ENCODE measurements at regions not wholly inside any gene's neighbourhood (a gene's known extent, or its start where the extent isn't known, plus 50 kb on each side); places are given as distances from the start of the nearest gene placed in this dataset.
"Not testable (repeated sequence)": the region's sequence is repeated elsewhere in the genome, so short reads cannot be mapped to it uniquely, and the experiment has no call there.

DNA sequence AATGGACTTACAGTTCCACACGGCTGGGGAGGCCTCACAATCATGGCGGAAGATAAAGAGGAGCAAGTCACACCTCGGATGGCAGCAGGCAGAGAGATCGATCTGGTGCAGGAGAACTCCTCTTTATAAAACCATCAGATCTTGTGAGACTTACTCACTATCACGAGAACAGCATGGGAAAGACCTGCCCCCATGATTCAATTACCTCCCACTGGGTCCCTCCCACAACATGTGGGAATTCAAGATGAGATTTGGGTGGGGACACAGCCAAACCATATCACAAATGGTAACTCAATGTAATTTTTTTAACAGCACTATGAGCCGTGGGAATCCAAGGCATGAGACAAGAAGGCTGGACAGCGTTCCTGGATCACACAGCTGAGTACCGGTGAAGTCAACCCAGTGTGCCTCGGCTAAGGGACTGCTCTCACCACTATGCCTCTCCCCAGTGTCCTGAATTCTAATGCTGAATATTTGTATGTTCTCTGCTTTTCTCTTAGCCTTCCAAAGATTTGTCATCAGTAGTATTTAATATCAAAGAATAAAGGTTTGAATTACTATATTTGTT is 84.3 kb downstream of the IRS2 start:
- not testable (repeated sequence) for DNase-seq (ENCODE audit: low spot score)

DNA sequence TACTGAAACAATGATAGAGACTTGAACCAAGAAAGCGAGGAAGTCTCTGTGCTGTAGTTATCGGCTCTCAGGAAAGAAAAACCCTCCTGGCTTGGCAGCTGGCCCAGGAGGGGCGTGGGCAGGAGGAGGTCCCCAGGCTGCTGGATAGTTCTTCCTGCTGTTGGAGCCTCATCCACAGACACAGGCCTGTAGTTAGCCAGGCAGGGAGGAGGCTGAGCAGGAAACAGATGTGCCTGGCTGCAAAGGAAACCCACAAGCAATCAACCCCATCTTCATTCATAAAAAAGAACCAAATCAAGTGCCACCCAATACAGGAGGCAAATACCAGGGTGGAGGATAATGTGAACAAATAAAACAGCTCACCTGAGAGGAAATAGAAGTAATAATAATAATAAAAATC is 86.2 kb downstream of the IRS2 start:
- DNase-seq (ENCODE audit: low spot score): peak; percentile 88

DNA sequence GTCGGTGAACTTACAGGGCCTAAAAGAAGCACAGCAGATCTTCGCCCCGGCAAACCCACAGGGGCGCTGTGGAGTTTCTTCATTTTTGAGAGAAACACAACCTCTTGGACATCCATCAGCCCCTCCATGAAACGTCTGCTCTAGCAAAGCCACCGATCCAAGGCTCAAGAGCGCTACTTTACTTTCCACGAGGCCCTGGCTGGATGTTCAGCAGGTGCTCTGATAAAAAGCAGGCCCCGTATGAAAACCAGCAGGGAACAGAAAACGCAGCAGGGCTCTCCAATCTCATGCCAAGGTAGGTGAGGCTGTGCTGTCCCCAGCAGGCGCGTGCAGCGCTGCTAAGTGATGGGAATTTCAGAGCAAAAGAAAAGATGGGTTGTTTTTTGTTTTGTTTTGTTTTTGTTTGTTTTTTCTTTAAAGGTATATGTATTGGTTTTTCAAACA is 86.7 kb downstream of the IRS2 start:
- no peak for DNase-seq (ENCODE audit: low spot score)

DNA sequence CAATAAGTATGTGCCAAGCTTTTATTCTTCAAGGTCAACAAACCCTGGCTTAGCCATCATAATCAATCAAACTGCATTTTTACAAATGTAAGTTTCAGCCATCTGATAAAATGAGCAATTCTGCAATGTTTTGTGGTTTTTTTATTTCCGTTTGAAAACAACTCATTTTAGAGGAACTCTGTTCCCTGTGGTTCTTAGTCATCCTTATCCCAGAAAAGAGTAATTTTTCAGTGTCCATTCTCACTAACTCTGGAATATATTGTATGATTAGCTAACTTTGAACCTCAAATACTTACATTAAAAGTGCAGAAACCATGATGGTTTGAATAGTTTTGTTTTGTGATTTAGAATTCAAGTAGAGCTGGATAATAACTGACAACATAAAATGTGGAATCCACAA is 87.6 kb downstream of the IRS2 start:
- no peak for DNase-seq (ENCODE audit: low spot score)

DNA sequence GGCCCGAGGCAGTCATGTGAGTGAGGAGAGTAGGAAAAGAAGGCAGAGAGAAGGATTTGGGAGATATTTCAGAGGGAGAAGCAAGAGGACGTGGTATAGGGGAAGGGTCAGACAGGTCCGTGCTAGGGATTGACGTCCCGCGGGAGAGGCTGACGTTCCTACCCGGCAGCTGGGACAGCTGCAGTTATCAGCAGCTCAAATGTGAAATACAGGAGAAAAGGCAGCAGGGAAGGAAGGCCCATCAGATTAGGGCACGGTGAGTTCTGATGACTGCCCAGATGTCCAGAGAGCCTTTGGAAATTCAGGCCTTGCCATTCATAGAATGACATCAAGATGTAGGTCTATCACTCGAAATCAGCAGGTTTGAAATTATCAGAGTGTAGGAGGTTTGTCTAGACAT is 88.4 kb downstream of the IRS2 start:
- no peak for DNase-seq (ENCODE audit: low spot score)

DNA sequence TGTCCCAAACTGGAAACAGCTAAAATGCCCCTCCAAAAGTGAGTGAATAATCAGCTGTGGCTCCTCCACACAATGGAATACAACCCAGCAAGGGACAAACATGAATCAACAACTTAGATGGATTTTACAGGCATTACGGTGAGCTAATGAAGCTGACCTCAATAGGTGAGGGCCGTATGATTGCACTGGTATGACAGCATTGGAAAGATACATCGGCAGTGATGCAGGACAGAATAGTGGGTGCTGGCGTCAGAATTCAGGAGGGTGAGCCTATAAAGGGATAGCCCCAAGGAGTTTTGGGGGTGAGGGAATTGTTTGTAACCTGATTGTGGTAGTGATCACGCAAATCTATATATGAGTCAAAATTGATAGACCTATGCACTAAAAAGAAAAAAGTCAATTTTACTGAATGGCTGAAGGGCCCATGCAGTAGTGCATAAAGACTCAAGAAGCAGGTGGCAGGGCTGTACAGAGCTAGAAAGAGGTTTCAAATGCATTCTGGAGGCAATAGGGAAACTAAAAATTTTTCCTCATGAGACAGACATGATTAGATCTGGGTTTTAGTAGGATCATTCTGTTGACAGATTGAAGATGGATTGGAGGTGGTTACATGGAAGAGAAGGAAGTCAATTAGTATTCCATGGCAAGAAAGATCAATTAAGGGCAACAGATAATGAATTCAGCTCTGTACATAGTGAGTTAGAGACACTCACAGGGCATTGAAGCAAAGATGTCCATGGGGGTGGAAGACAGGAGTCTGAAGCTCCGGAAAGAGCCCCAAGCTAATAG is 90.8 kb downstream of the IRS2 start:
- DNase-seq (ENCODE audit: low spot score): no peak

DNA sequence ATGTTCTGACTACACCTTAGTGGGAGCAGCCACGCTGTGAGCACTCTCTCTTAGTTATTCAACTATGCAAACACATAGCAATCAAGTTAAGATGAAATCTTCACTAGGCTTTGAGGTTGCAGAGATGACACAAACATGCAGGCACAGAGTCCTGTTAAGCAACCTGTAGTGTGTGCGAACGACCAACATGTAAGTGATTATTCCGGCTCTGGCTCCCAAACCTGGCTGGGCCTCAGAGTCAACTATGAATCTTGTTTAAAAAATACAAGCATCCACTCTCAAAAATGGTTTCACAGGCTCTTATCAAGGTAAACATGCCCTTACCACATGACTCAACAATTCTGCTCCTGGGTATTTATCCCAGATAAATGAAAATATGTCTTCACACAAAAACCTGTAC is 91.4 kb downstream of the IRS2 start:
- no peak for DNase-seq (ENCODE audit: low spot score)

DNA sequence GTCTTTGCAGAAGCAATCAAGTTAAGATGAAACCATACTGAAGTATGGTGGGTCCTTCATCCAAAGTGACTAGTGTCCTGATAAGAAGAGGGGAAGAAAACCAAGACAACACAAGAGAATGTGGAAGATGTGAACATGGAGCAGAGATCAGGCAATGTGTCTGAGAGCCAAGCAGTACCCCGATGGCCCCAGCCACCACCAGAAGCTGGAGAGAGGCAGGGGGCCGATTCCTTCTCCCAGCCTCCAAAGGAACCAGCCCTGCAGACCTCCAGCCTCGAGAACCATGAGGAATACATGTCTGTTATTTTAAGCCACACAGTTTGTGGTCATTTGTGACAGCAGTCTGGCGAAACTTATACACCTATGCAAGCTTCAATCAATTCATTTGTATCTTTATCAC is 93.2 kb downstream of the IRS2 start:
- no peak for DNase-seq (ENCODE audit: low spot score)

DNA sequence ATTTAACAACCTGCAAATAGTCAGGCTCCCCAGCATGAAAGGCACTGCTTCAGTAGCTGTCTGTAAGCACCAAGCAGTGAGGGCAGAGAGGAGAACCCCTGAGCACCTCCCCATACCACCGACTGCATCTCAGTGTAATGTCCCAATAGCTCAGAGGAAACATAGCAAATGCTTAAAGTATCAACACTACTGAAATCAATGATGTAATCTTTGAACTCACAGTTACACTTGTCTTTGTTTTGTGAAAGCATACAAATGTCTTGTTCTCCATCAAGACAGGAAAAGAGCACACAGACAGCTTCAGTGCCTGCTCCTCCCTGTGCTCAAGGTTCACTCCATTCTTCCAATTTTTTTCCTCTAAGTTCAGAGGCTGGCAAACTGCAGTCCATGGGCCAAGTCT is 94.7 kb downstream of the IRS2 start:
- DNase-seq (ENCODE audit: low spot score): no peak

DNA sequence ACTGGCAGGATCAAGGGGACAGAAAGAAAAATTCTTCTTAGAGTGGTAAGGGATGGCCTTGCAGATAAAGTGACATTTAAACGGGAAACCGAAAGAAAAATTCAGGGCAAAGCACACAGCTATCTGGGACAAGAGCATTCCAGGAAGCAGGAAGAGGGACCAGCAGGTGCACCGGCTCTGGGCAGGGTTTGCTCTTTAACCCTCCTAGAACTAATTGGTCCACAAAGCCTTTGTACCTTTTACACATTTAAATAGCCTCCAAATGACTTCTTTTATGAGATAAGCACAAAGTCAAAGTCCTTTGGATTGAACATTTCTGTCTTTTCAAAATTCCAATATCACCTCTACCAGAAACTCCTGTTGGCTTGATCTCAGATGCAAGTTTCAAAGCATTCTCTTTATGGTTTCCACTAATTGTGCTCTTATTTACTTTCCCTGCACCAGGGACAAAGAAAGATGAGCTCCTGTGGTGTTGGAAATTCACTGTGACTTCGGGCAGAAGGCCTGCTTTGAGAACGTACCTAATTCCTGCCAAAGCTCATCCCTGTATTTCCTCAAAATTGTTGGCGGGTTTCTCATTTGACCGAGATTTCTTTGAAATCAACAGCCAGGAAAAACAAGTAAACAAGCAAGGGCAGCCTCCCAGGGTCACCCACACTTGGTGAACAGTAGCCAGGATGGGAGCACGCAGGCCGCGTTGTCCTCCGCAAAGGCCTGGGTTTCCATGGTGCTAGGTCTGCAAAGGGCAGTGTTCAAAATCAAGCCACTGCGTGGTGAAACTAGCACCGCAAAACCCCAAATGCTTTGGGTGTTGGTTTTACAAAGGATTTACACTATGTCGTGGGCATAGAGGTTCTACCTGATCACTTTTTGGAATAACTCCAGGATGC is 98.6 kb downstream of the IRS2 start:
- DNase-seq (ENCODE audit: low spot score): no peak

DNA sequence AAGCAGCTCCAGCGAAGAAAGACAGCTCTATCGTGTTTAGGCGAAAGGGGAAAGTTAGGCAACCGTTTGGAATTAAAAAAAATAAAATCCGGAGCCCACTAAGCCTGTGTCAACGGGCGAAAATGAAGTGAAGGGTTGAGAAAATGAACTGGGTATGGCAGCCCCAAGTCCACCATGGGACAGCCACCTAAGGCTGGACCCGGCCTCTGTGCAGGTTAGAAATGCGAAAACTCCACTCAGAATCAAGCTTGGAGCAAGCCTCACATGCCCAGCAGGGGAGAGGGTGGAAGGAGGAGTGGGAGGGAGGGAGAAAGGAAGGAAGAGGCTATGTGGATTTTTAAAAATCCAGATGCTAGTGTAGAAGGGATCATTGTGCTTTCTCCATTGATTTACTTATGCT is 101.2 kb downstream of the IRS2 start:
- DNase-seq (ENCODE audit: low spot score): no peak

DNA sequence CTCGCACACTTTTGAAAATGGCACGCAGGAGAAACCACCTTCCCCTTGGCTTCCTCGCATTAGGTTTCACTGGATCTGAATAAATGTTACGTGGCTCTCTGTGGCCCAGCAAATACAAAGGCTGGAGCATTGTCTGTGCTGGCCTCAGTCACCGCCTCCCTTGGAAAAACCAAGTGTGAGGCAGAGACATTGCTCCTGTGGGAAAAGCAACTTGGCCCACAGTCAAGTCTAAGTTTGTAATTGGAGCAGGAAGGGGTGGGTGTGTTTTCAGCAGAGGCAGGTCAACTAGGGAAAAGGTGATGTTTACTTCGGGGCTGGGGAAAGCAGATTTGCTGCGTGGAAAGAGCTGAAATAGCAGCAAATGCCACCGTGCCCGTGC is 101.6 kb downstream of the IRS2 start:
- no peak for DNase-seq (ENCODE audit: low spot score)

DNA sequence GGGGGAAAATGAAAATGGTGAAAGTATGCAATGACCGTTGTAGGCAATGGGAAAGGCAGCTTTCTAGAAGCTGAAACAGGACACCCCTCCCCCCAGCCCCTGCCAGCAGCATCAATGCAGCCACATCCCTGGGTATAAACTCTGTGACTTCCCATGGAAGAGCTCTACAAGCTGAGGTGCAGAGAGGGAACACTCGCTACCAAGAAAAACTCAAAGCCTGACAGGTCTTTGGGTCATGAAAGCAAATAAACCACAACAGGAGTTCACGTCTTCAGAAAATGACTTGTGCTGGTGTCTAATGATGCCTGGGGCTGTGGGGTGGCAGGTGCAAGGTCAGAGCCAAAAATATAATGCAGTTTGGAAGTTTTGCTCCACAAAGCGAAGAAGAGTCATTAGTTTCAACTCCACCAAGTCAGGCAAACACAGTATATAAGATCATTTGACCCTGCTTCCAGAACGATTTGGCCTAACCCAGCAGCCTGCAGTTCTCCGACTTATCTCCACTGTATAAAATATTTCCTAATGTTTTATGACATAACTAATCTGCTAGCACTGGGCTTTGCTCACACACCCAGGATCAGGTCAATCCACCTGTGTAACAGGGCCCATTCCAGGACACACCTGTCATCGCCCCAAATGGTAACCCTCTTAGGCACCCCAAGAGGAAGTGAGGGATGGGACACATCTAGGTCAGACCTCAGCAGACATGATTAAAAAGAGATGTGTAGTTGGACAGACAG is 102.1 kb downstream of the IRS2 start:
- DNase-seq (ENCODE audit: low spot score): no peak

DNA sequence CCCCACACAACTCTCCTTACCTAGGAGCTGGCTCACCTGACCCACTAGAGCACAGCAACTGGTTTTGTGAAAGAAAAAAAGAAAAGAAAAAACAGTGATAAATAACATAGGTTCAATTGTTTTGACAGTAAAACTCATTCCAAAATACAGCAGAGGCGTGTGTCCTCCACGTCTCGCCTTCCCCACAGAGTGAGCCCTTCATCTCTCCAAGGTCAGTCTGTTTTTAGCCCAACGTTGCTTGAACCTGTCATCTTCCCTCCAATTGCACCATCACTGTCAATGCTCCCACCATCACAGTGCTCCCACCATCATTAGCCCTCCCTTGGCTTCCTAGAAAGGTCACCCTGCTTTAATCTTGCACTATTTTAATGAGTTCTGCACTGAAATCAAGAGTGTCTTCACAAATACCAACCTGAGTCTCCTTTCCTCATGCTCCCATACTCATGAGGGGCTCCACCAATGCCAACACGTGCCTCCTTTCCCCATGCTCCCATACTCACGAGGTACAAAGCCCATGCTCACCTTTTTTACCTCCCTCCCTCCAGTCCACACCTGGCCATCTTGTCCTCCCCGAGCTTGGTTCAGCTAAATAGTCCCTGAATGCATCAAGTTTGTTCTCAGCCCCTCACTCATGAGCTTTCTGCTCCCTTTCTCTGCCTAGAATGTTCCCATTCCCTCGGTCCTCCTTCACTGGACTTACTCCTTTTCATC is 103.7 kb downstream of the IRS2 start:
- DNase-seq (ENCODE audit: low spot score): no peak

DNA sequence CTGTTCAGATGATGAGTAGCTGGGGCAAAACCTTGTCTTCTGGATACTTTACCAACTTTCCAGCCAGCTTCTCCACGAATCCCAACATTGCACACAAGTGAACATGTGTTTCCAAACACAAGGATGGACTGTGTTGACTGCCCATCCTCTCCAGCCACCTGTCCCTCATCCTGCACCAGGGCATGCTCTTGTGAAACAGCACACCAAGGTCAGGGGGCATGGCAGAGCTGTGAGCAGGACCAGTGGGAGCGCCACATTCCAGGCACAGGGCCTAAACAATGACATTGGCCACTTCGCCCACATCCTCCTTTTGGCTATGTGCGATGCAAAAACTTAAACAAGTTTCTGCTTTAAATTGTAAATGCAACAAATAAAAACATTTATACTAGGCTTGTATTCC is 105.5 kb downstream of the IRS2 start:
- no peak for DNase-seq (ENCODE audit: low spot score)

DNA sequence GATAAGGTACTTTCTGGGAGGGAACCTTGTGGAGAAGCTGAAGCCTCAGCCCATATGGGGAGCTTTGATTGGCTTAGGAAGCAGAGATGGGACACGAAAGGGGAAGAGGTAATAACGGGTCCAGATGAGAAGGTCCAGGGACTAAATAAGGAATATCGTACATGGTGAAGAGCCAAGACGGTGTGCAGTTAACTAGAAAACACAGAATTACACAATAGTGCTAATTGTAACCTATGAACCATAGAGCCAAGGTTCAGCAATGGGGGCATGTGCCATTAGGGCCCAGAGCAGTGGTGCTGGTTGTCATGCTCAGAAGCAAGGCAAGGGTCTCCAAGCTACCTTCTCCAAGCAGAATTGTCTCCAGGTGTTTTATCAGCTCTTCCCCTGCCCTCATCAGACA is 106.1 kb downstream of the IRS2 start:
- no peak for DNase-seq (ENCODE audit: low spot score)

DNA sequence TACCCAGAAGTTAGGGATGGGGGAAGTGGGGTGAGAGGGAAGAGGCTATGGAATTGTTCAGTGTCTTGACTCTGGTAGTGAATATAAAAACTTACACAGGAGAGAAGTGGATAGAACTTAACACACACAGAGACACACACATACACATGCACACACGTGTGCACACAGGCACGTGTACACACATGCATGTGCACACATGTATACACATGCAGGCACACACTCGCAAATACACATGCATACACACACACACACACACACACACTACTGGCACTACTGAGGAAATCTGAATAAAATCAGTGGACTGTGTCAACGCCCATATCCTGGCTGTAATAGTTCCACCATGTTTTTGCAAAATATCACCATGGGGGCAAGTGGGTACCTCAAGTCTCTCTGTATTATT is 107.9 kb downstream of the IRS2 start:
- no peak for DNase-seq (ENCODE audit: low spot score)

DNA sequence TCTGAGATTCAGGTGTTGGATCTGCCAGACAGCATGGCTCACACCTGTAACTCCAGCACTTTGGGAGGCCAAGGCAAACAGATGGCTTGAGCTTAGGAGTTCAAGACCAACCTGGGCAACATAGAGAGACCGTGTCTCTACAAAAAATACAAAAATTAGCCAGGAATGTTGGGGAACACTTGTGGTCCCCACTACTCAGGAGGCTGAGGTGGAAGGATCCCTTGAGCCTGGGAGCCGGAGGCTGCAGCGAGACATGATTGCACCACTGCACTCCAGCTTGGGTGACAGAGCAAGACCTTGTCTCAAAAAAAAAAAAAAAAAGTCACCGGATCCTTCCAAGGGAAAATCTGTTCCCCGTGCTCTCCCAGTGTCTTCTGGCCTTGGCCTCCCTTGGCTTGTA is 109.2 kb downstream of the IRS2 start:
- DNase-seq (ENCODE audit: low spot score): no peak

DNA sequence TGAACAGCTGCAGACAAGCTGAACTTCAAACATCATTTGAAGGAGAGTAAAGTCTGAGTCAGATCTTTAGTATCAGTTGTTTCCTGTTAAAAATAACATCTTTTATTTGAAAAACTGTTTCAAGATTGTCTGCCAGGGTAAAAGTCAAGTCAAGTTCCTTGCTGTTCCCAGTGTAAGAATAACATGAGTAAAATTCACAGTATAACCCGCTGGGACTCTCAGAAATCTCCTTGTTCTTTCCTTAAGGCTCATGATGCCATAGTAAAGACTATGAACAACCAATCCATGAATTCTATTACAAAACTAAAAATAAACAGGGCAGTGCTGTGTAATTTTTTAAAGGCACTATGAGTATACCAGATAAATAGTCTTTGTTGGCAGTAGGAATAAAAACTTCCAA is 112.9 kb downstream of the IRS2 start:
- no peak for DNase-seq (ENCODE audit: low spot score)

DNA sequence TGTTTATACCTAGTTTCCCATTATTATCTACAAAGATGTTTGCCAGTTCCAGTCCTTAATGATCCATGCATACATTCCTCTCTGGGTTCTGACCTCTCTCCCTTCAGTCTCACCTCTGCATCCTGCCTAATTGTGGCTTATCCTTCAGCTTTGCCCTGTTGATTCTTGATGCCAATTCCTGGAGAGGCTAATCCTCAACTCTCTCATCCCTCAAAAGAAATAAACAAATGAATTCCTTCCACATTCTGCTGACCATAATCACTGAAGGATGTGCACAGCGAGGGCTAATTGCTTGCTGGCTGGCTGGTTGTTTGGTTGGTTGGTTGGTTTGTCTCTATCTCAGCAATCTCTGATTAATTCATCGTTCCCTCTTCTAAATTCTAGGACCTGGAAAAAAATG is 113.8 kb downstream of the IRS2 start:
- no peak for DNase-seq (ENCODE audit: low spot score)

DNA sequence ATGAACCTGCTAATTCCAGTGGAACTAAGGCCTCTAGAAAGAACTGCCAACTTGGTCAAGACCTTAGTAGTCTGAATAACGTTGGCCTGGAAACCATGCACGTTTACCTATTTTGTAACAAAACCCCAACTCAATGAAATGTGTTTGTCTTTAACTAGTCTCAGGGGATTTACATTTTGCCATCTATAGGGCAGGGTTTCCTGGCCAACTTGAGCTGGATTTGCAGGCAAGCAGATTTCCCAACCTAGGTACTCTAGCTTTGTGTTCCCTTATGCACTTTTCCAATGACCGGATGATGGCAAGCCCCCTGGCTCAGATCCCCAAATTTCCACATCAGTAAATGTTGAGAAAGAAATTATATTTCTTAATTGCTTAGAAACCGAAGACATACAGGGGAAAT is 114.5 kb downstream of the IRS2 start:
- DNase-seq (ENCODE audit: low spot score): no peak

All from umbilical cord (tissue), 1 donor.